Cardiac muscle cell (in vitro differentiated cells and primary cell): ENCODE measurements at regions not wholly inside any gene's neighbourhood (a gene's known extent, or its start where the extent isn't known, plus 50 kb on each side); places are given as distances from the start of the nearest gene placed in this dataset.
A peak's percentile ranks its signal among the peaks of the same experiment; 100 is the strongest.

Experiments
- DNase-seq, 2 donors: peaks; one replicate each; pipeline versions ENCODE4 v3.0.0 to v3.0.0-alpha.2; 2010 to 2017; ENCODE audit warnings: low read depth in 1 of 2, low spot score in 1 of 2
- H3K27ac ChIP-seq: fragments of 200-600 bp; sonication (generic); 2 replicates; pipeline ENCODE4 v1.5.1; 2016
- H3K27me3 ChIP-seq: fragments of 200-600 bp; sonication (generic); 2 replicates; pipeline ENCODE4 v1.6.0; 2016; ENCODE audit warnings: control low read depth
- H3K36me3 ChIP-seq: fragments of 200-600 bp; sonication (generic); 2 replicates; pipeline ENCODE4 v1.5.1; 2016; ENCODE audit warnings: control low read depth
- H3K4me1 ChIP-seq: fragments of 200-600 bp; sonication (generic); 2 replicates; pipeline ENCODE4 v1.8.1; 2017; ENCODE audit warnings: low read depth, mild to moderate bottlenecking, mixed run types
- H3K4me3 ChIP-seq: fragments of 200-600 bp; sonication (generic); 2 replicates; pipeline ENCODE4 v1.5.1; 2016; ENCODE audit warnings: mild to moderate bottlenecking
- H3K9me3 ChIP-seq: fragments of 200-600 bp; sonication (generic); 2 replicates; pipeline ENCODE4 v1.5.1; 2017; ENCODE audit warnings: low read depth, mild to moderate bottlenecking, control low read depth
- CTCF ChIP-seq: IDR thresholded peaks from 2 replicates; pipeline ENCODE4 v1.5.1; 2012; ENCODE audit warnings: low read depth, mild to moderate bottlenecking, low read length

- Histone ChIP-seq H3K36me3 (no peaks in the 10 kb centered on the region), H3K4me3 (no peak overlapping the region), H3K9me3 (no peaks in the 10 kb centered on the region), H3K27me3 (no peaks in the 10 kb centered on the region), H3K4me1 (no peaks in the 10 kb centered on the region), H3K27ac (no peak overlapping the region)
- DNase-seq = no peak
- TF ChIP-seq CTCF = no peak
Observed at GRCh38 chr5:67974054-67974453, 241.5 kb upstream of the PIK3R1 start.

DNA sequence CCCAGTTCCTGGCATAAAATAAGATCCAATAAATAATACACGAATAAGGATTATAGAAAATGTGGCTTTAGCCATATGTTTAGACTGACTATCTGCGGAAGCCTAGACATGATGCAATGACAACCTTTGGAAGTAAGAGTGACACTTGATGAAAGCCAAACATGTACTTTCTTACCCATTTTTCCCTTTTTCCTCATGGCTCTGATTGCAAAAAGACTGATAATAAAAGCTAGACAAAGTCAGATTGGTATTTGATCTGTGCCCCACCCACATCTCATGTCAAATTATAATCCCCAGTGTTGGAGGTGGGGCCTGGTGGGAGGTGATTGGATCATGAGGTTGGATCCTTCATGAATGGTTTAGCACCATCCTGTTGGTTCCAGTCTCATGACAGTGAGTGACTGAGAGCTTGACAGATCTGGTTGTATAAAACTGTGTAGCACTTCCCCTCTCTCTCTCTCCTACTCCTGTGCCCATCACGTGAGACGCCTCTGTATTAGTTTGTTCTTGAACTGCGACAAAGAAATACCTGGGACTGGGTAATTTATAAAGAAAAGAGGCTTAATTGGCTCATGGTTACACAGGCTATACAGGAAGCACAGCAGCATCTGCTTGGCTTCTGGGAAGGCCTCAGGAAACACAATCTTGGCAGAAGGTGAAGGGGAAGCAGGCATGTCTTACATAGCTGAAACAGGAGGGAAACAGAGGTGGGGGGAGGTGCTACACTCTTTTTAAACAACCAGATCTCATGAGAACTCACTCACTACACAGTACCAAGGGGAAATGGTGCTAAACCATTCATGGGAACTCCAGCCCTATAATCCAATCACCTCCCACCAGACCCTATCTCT, 243.4 kb upstream of the PIK3R1 start:
- DNase-seq = peak in 1 of 2 donors; percentile 56

GRCh38 chr5:67971223-67971830, 244.2 kb upstream of the PIK3R1 start:
- TF ChIP-seq CTCF = no peak
- no peak overlapping the region for H3K27ac ChIP-seq

More for the DNA sequence above, 243.4 kb upstream of the PIK3R1 start:
- Histone ChIP-seq H3K4me1 (no peaks in the 10 kb centered on the region), H3K36me3 (no peaks in the 10 kb centered on the region), H3K27me3 (no peaks in the 10 kb centered on the region), H3K27ac (no peak overlapping the region), H3K9me3 (no peaks in the 10 kb centered on the region), H3K4me3 (no peak overlapping the region)
- no peak for TF ChIP-seq CTCF

DNA sequence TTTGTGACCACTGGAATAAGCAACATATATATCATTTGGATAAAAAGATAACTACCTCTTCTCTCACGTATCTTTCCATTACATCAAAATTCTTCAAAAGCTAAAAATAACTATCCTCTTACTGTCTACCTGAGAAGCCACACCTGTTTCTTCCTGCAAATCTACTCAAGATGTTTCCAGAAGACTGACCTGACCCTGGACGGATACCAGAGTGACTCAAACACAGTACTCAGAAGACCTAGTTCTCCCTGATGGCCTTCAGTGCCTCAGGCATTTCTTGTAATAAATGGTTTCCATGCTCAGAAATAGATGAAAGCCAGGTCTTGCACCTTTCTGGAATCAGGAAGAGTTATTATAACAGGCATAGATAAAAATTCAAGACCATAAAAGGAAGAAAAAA, 245.9 kb upstream of the PIK3R1 start:
- H3K9me3 ChIP-seq = no peaks in the 10 kb centered on the region
- DNase-seq = no peak
- TF ChIP-seq CTCF = no peak
- no peak overlapping the region for H3K27ac ChIP-seq
- no peaks in the 10 kb centered on the region for H3K27me3 ChIP-seq
- no peaks in the 10 kb centered on the region for H3K36me3 ChIP-seq
- no peak overlapping the region for H3K4me3 ChIP-seq
- no peaks in the 10 kb centered on the region for H3K4me1 ChIP-seq

More at GRCh38 chr5:67971223-67971830, 244.2 kb upstream of the PIK3R1 start:
- H3K4me1 ChIP-seq = no peaks in the 10 kb centered on the region
- no peak overlapping the region for H3K4me3 ChIP-seq
- no peaks in the 10 kb centered on the region for H3K36me3 ChIP-seq
- no peaks in the 10 kb centered on the region for H3K27me3 ChIP-seq
- peak in 1 of 2 donors; percentile 92 for DNase-seq
- H3K9me3 ChIP-seq = no peaks in the 10 kb centered on the region

- Histone ChIP-seq H3K27ac (no peak overlapping the region), H3K9me3 (no peaks in the 10 kb centered on the region), H3K4me1 (no peaks in the 10 kb centered on the region), H3K4me3 (no peak overlapping the region), H3K27me3 (no peaks in the 10 kb centered on the region), H3K36me3 (no peaks in the 10 kb centered on the region)
- no peak for TF ChIP-seq CTCF
- no peak for DNase-seq
Observed at GRCh38 chr5:67969176-67969575, 246.4 kb upstream of the PIK3R1 start.
